Activated CD4-positive, alpha-beta memory T cell treated with anti-CD3 and anti-CD28 coated beads for 36 hours (primary cell): ENCODE measurements at regions not wholly inside any gene's neighbourhood (a gene's known extent, or its start where the extent isn't known, plus 50 kb on each side); places are given as distances from the start of the nearest gene placed in this dataset.

Experiments
- CTCF ChIA-PET: fragments of 350-600 bp; sonication (Branson Sonifier 250); formaldehyde crosslinking; loops from one replicate; lab custom pipeline; 2021; ENCODE audit warnings: antibody characterized with exemption, inconsistent platforms; lab: Charles Lee
- POLR2A ChIA-PET: fragments of 350-600 bp; sonication (Branson Sonifier 250); formaldehyde crosslinking; loops from one replicate; lab custom pipeline; 2021; ENCODE audit warnings: antibody characterized with exemption; lab: Charles Lee
- DNase-seq: peaks from one replicate; pipeline ENCODE4 v3.0.0-alpha.2; 2020
- H3K27ac Mint-ChIP-seq: one replicate; pipeline ENCODE4 v1.8.0; 2021; ENCODE audit warnings: mixed read lengths
- H3K27me3 Mint-ChIP-seq: one replicate; pipeline ENCODE4 v1.8.0; 2021; ENCODE audit warnings: mixed read lengths
- H3K36me3 Mint-ChIP-seq: one replicate; pipeline ENCODE4 v1.8.0; 2021; ENCODE audit warnings: mixed read lengths
- H3K4me1 Mint-ChIP-seq: one replicate; pipeline ENCODE4 v1.8.0; 2021; ENCODE audit warnings: low read depth, mixed read lengths
- H3K4me3 Mint-ChIP-seq: one replicate; pipeline ENCODE4 v1.8.0; 2021; ENCODE audit warnings: mild to moderate bottlenecking, mixed read lengths
- H3K9me3 Mint-ChIP-seq: one replicate; pipeline ENCODE4 v1.8.0; 2021; ENCODE audit warnings: mixed read lengths
- intact Hi-C: fragments of 100-400 bp; cut with micrococcal nuclease; formaldehyde crosslinking; loops from one replicate; pipeline ENCODE4 v1.15.1; 2023

- ChIA-PET CTCF (interaction anchor here (0.7 to 0.9 kb wide), 2 partner anchors 19 to 22 kb away, joined by 3 to 4 read pairs; no protein-coding TSS in a partner anchor), POLR2A (no interaction called here)
- Mint-ChIP-seq H3K27me3 (no peaks in the 10 kb centered on the region), H3K27ac (no peak overlapping the region), H3K4me3 (no peak overlapping the region), H3K4me1 (no peaks in the 10 kb centered on the region), H3K9me3 (no peaks in the 10 kb centered on the region), H3K36me3 (no peaks in the 10 kb centered on the region)
- intact Hi-C loops: no loop called here
- DNase-seq: no peak
Observed at GRCh38 chr4:153064571-153064970, 128.4 kb downstream of the FHDC1 start.

GRCh38 chr4:153065276-153065675, 129.2 kb downstream of the FHDC1 start:
- no peaks in the 10 kb centered on the region for H3K9me3 Mint-ChIP-seq
- ChIA-PET POLR2A (no interaction called here), CTCF (interaction anchor here (0.7 to 1.1 kb wide), 2 partner anchors 19 to 21 kb away, joined by 3 to 4 read pairs; no protein-coding TSS in a partner anchor)
- H3K4me3 Mint-ChIP-seq: no peak overlapping the region
- no peak overlapping the region for H3K27ac Mint-ChIP-seq
- no peaks in the 10 kb centered on the region for H3K27me3 Mint-ChIP-seq
- H3K36me3 Mint-ChIP-seq: no peaks in the 10 kb centered on the region
- no peak for DNase-seq
- intact Hi-C loops: no loop called here
- no peaks in the 10 kb centered on the region for H3K4me1 Mint-ChIP-seq

- Mint-ChIP-seq H3K36me3 (no peaks in the 10 kb centered on the region), H3K27me3 (no peaks in the 10 kb centered on the region), H3K9me3 (peaks cover 2% of the 10 kb centered on the region), H3K4me1 (no peaks in the 10 kb centered on the region), H3K4me3 (no peak overlapping the region), H3K27ac (no peak overlapping the region)
- ChIA-PET POLR2A (no interaction called here), CTCF (no interaction called here)
- intact Hi-C loops: no loop called here
- no peak for DNase-seq
Observed at GRCh38 chr4:153067376-153067775, 131.3 kb downstream of the FHDC1 start.

- intact Hi-C loops: no loop called here
- DNase-seq: no peak
- Mint-ChIP-seq H3K4me3 (no peak overlapping the region), H3K9me3 (peaks cover 2% of the 10 kb centered on the region), H3K36me3 (no peaks in the 10 kb centered on the region), H3K27me3 (no peaks in the 10 kb centered on the region), H3K4me1 (no peaks in the 10 kb centered on the region), H3K27ac (no peak overlapping the region)
- ChIA-PET CTCF (no interaction called here), POLR2A (no interaction called here)
Observed at GRCh38 chr4:153068751-153069150, 132.6 kb downstream of the FHDC1 start.

- intact Hi-C loops: no loop called here
- Mint-ChIP-seq H3K36me3 (no peaks in the 10 kb centered on the region), H3K4me1 (peaks cover 8% of the 10 kb centered on the region), H3K4me3 (no peak overlapping the region), H3K9me3 (peaks cover 2% of the 10 kb centered on the region), H3K27ac (no peak overlapping the region), H3K27me3 (no peaks in the 10 kb centered on the region)
- ChIA-PET POLR2A (no interaction called here), CTCF (interaction anchor here (4.4 kb wide), 1 partner anchor 13 kb away, joined by 25 read pairs; no protein-coding TSS in a partner anchor)
- no peak for DNase-seq
Observed at GRCh38 chr4:153071958-153072598, 132.2 kb upstream of the TRIM2 start.

GRCh38 chr4:153072661-153073060, 131.6 kb upstream of the TRIM2 start:
- Mint-ChIP-seq H3K4me3 (no peak overlapping the region), H3K27ac (no peak overlapping the region), H3K36me3 (no peaks in the 10 kb centered on the region), H3K27me3 (no peaks in the 10 kb centered on the region), H3K4me1 (peaks cover 8% of the 10 kb centered on the region), H3K9me3 (peaks cover 2% of the 10 kb centered on the region)
- POLR2A ChIA-PET: no interaction called here
- CTCF ChIA-PET: interaction anchor here (1.0 to 4.4 kb wide), 3 partner anchors 13 to 55 kb away, joined by 3 to 25 read pairs (median 3); no protein-coding TSS in a partner anchor
- intact Hi-C loops: no loop called here
- no peak for DNase-seq

GRCh38 chr4:153074486-153074885, 129.8 kb upstream of the TRIM2 start:
- no peak for DNase-seq
- ChIA-PET POLR2A (interaction anchor here (0.6 kb wide), 1 partner anchor 41 kb away, joined by 3 read pairs; no protein-coding TSS in a partner anchor), CTCF (interaction anchor here (0.8 to 4.4 kb wide), 4 partner anchors 9 to 54 kb away, joined by 4 to 25 read pairs (median 9); no protein-coding TSS in a partner anchor)
- H3K27ac Mint-ChIP-seq: no peak overlapping the region
- H3K27me3 Mint-ChIP-seq: no peaks in the 10 kb centered on the region
- intact Hi-C loops: no loop called here
- peaks cover 2% of the 10 kb centered on the region for H3K9me3 Mint-ChIP-seq
- H3K4me3 Mint-ChIP-seq: no peak overlapping the region
- peaks cover 8% of the 10 kb centered on the region for H3K4me1 Mint-ChIP-seq
- H3K36me3 Mint-ChIP-seq: no peaks in the 10 kb centered on the region

GRCh38 chr4:153074936-153075630, 129.2 kb upstream of the TRIM2 start:
- Mint-ChIP-seq H3K36me3 (no peaks in the 10 kb centered on the region), H3K4me3 (no peak overlapping the region), H3K27me3 (no peaks in the 10 kb centered on the region), H3K4me1 (peaks cover 9% of the 10 kb centered on the region), H3K9me3 (peaks cover 2% of the 10 kb centered on the region), H3K27ac (no peak overlapping the region)
- POLR2A ChIA-PET: no interaction called here
- intact Hi-C loops: no loop called here
- CTCF ChIA-PET: interaction anchor here (0.8 to 4.4 kb wide), 5 partner anchors 8 to 53 kb away, joined by 3 to 25 read pairs (median 7); no protein-coding TSS in a partner anchor
- no peak for DNase-seq

- Mint-ChIP-seq H3K36me3 (no peaks in the 10 kb centered on the region), H3K27ac (no peak overlapping the region), H3K4me3 (no peak overlapping the region), H3K27me3 (no peaks in the 10 kb centered on the region), H3K9me3 (peaks cover 2% of the 10 kb centered on the region), H3K4me1 (peaks cover 13% of the 10 kb centered on the region)
- ChIA-PET CTCF (interaction anchor here (0.9 to 4.4 kb wide), 3 partner anchors 7 to 52 kb away, joined by 3 to 25 read pairs (median 11); no protein-coding TSS in a partner anchor), POLR2A (no interaction called here)
- no peak for DNase-seq
- intact Hi-C loops: no loop called here
Observed at GRCh38 chr4:153075836-153076518, 128.3 kb upstream of the TRIM2 start.

GRCh38 chr4:153076861-153077260, 127.4 kb upstream of the TRIM2 start:
- Mint-ChIP-seq H3K36me3 (no peaks in the 10 kb centered on the region), H3K27ac (no peak overlapping the region), H3K9me3 (no peaks in the 10 kb centered on the region), H3K27me3 (no peaks in the 10 kb centered on the region), H3K4me1 (peaks cover 16% of the 10 kb centered on the region), H3K4me3 (no peak overlapping the region)
- intact Hi-C loops: no loop called here
- ChIA-PET CTCF (interaction anchor here (0.7 kb wide), 1 partner anchor 9 kb away, joined by 4 read pairs; no protein-coding TSS in a partner anchor), POLR2A (no interaction called here)
- no peak for DNase-seq

- no peak overlapping the region for H3K27ac Mint-ChIP-seq
- no peaks in the 10 kb centered on the region for H3K9me3 Mint-ChIP-seq
- intact Hi-C loops: loop anchor here (10.0 kb wide), 1 partner anchor 305 kb away; the partner anchor contains the start of genes ARFIP1 and TIGD4
- H3K36me3 Mint-ChIP-seq: no peaks in the 10 kb centered on the region
- ChIA-PET CTCF (interaction anchor here (8.9 kb wide), 1 partner anchor 45 kb away, joined by 500 read pairs; no protein-coding TSS in a partner anchor), POLR2A (interaction anchor here (0.5 kb wide), 1 partner anchor 52 kb away, joined by 3 read pairs; no protein-coding TSS in a partner anchor)
- H3K4me3 Mint-ChIP-seq: no peak overlapping the region
- H3K4me1 Mint-ChIP-seq: peaks cover 30% of the 10 kb centered on the region
- no peaks in the 10 kb centered on the region for H3K27me3 Mint-ChIP-seq
- DNase-seq: no peak
Observed at GRCh38 chr4:153079857-153080391, 124.3 kb upstream of the TRIM2 start.
